Endodermal cell (in vitro differentiated cells): ENCODE measurements at regions not wholly inside any gene's neighbourhood (a gene's known extent, or its start where the extent isn't known, plus 50 kb on each side); places are given as distances from the start of the nearest gene placed in this dataset.
A peak's percentile ranks its signal among the peaks of the same experiment; 100 is the strongest.

Source experiments
- DNase-seq: peaks from one replicate; pipeline ENCODE4 v3.0.0-alpha.2; 2017
- H3K27ac ChIP-seq: 2 replicates; pipeline ENCODE4 v1.5.1; 2013; ENCODE audit warnings: mild to moderate bottlenecking, low read depth, low read length, moderate library complexity
- H3K27me3 ChIP-seq: 2 replicates; pipeline ENCODE4 v1.6.1; 2013; ENCODE audit warnings: mild to moderate bottlenecking, low read length, moderate library complexity; ENCODE audit not compliant: insufficient read depth, control insufficient read depth, poor library complexity, severe bottlenecking
- H3K36me3 ChIP-seq: 2 replicates; pipeline ENCODE4 v1.7.0; 2013; ENCODE audit warnings: mild to moderate bottlenecking, low read length, moderate library complexity; ENCODE audit not compliant: control insufficient read depth, insufficient read depth
- H3K4me1 ChIP-seq: one replicate; pipeline ENCODE4 v1.7.0; 2013; ENCODE audit warnings: low read length; ENCODE audit not compliant: control insufficient read depth, insufficient read depth
- H3K4me3 ChIP-seq: 2 replicates; pipeline ENCODE4 v1.5.1; 2013; ENCODE audit warnings: mild to moderate bottlenecking, low read length, moderate library complexity
- H3K9ac ChIP-seq: 2 replicates; pipeline ENCODE4 v1.6.1; 2013; ENCODE audit warnings: mild to moderate bottlenecking, low read length, moderate library complexity; ENCODE audit not compliant: poor library complexity, severe bottlenecking; ENCODE audit errors: extremely low read depth
- H3K9me3 ChIP-seq: 2 replicates; pipeline ENCODE4 v1.6.1; 2013; ENCODE audit warnings: mild to moderate bottlenecking, low read length, moderate library complexity; ENCODE audit not compliant: control insufficient read depth
- H3K27ac Mint-ChIP-seq: 2 replicates; pipeline ENCODE4 v1.8.0; 2020; ENCODE audit warnings: mixed read lengths
- H3K27me3 Mint-ChIP-seq: 2 replicates; pipeline ENCODE4 v1.8.0; 2021; ENCODE audit warnings: mild to moderate bottlenecking, mixed read lengths; ENCODE audit not compliant: insufficient read depth
- H3K36me3 Mint-ChIP-seq: 2 replicates; pipeline ENCODE4 v1.8.0; 2020; ENCODE audit warnings: low read depth, mixed read lengths
- H3K4me1 Mint-ChIP-seq: 2 replicates; pipeline ENCODE4 v1.8.0; 2020; ENCODE audit warnings: mixed read lengths
- H3K4me3 Mint-ChIP-seq: 2 replicates; pipeline ENCODE4 v1.8.0; 2020; ENCODE audit warnings: mild to moderate bottlenecking, moderate library complexity, mixed read lengths
- H3K9me3 Mint-ChIP-seq: 2 replicates; pipeline ENCODE4 v1.8.0; 2020; ENCODE audit warnings: mild to moderate bottlenecking, mixed read lengths
- WGBS, 2 experiments: methylation state at CpG; one replicate each; pipeline versions ENCODE4 v1.1.5 to v1.1.7; 2013; ENCODE audit warnings: missing lambda C conversion rate in 2 of 2, mixed read lengths in 1 of 2; ENCODE audit not compliant: insufficient coverage in 1 of 2, insufficient read length in 1 of 2; 5-methylcytosine and 5-hydroxymethylcytosine counted together
- TF ChIP-seq, protein P1 (sequence below): fragments of 200-600 bp; sonication (generic); conservative IDR thresholded peaks from 2 replicates; pipeline ENCODE4 v1.5.0; 2021; ENCODE audit warnings: antibody characterized with exemption, mild to moderate bottlenecking

DNA sequence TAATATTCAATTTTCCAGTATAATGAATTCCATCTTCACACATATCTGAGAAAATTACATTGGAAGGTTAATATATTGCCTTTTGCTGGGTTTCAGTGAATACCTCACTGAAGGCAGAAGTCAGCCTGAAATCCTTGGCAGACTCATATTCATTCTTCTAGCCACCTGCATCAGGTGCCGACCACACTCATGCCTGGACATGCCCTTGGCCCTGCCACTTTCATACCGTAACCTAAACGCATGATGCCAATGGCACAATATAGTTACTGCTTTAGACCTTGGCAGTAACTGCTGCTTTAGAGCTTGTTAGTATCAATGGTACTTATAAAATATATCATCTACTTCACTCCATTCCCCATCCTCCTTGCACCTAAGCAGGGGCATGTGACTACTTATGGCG, 817.6 kb upstream of the CDH8 start:
- Histone ChIP-seq H3K27ac (no peak overlapping the region), H3K4me1 (peaks cover 2% of the 10 kb centered on the region), H3K36me3 (no peaks in the 10 kb centered on the region), H3K9ac (no peak overlapping the region), H3K9me3 (no peaks in the 10 kb centered on the region), H3K4me3 (no peak overlapping the region), H3K27me3 (no peaks in the 10 kb centered on the region)
- H3K36me3 Mint-ChIP-seq: no peaks in the 10 kb centered on the region
- 96 to 97% methylated on average over 4 of the region's 4 CpGs for WGBS, 2 experiments
- H3K4me3 Mint-ChIP-seq: no peak overlapping the region
- no peak for DNase-seq
- no peaks in the 10 kb centered on the region for H3K9me3 Mint-ChIP-seq
- peaks cover 6% of the 10 kb centered on the region for H3K4me1 Mint-ChIP-seq
- TF ChIP-seq, protein P1, sequence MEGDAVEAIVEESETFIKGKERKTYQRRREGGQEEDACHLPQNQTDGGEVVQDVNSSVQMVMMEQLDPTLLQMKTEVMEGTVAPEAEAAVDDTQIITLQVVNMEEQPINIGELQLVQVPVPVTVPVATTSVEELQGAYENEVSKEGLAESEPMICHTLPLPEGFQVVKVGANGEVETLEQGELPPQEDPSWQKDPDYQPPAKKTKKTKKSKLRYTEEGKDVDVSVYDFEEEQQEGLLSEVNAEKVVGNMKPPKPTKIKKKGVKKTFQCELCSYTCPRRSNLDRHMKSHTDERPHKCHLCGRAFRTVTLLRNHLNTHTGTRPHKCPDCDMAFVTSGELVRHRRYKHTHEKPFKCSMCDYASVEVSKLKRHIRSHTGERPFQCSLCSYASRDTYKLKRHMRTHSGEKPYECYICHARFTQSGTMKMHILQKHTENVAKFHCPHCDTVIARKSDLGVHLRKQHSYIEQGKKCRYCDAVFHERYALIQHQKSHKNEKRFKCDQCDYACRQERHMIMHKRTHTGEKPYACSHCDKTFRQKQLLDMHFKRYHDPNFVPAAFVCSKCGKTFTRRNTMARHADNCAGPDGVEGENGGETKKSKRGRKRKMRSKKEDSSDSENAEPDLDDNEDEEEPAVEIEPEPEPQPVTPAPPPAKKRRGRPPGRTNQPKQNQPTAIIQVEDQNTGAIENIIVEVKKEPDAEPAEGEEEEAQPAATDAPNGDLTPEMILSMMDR: no peak
- H3K27ac Mint-ChIP-seq: no peak overlapping the region
- no peaks in the 10 kb centered on the region for H3K27me3 Mint-ChIP-seq

DNA sequence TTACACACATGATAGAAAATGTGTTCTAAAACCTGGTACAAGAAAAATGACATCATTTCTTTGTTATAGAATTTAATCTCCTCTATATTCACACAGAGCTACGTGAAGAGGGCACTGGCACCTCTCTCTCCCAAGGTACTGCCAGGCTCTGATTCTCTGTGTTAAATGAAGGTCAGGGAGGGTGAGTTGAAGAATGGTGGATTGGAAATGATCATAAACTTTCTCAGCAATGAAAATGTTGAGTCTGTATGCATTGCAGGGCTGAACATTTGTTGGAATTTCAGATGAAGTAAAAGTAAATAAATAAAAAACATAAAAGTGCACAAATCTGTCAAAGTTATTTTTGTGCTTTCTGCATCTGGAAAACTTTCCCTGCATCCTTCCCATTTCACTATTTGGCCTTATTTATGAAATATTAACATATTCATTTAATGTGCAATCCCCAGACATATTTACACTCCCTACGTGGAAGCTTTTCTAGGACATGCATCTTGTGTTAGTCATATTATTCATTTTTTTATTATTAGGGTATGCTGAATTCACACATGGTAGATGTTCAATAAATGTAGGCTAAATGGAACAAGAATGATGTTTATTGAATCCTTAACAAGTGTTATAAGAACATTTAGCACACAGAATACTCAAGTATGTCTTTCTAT, 810.3 kb upstream of the CDH8 start:
- Histone ChIP-seq H3K27ac (no peak overlapping the region), H3K36me3 (no peaks in the 10 kb centered on the region), H3K4me3 (no peak overlapping the region), H3K9ac (no peak overlapping the region), H3K4me1 (peaks cover 2% of the 10 kb centered on the region), H3K27me3 (no peaks in the 10 kb centered on the region), H3K9me3 (no peaks in the 10 kb centered on the region)
- no peak for DNase-seq
- TF ChIP-seq, protein P1: no peak
- Mint-ChIP-seq H3K9me3 (no peaks in the 10 kb centered on the region), H3K27ac (no peak overlapping the region), H3K4me3 (no peak overlapping the region), H3K36me3 (no peaks in the 10 kb centered on the region), H3K27me3 (no peaks in the 10 kb centered on the region), H3K4me1 (peaks cover 6% of the 10 kb centered on the region)
- WGBS, 2 experiments: 88% methylated on average over 1 of the region's 2 CpGs; no CpG with 5 or more reads in 1 of the 2 experiments

DNA sequence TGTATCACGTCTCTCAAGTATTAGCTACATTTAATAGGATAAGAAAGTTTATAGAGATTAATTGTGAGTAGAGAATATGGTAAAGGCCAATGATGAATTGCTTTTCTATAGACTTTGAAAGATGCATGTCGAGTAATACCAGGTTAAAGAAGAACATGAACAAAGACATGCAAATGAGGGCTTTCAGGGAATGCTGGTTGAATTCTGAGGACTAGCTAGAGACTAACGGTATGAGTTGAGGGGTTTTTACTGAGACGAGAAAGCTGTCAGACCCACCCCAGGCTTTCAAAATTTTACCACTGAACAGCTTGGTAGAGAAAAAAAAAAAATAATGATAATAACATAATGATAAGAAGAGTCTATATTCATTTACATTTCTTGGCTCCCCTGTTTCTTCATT, 796.0 kb upstream of the CDH8 start:
- H3K4me1 ChIP-seq: no peaks in the 10 kb centered on the region
- H3K27ac Mint-ChIP-seq: no peak overlapping the region
- WGBS, 2 experiments: 0 to 69% methylated on average over 1 to 3 of the region's 4 CpGs

More for the DNA sequence above, 796.0 kb upstream of the CDH8 start:
- Histone ChIP-seq H3K9ac (no peak overlapping the region), H3K27me3 (no peaks in the 10 kb centered on the region), H3K36me3 (no peaks in the 10 kb centered on the region), H3K4me3 (no peak overlapping the region), H3K9me3 (no peaks in the 10 kb centered on the region), H3K27ac (peak overlapping the region; percentile 93)
- DNase-seq: no peak
- no peaks in the 10 kb centered on the region for H3K36me3 Mint-ChIP-seq
- no peak overlapping the region for H3K4me3 Mint-ChIP-seq
- H3K4me1 Mint-ChIP-seq: no peaks in the 10 kb centered on the region
- no peaks in the 10 kb centered on the region for H3K9me3 Mint-ChIP-seq
- no peaks in the 10 kb centered on the region for H3K27me3 Mint-ChIP-seq
- TF ChIP-seq, protein P1: no peak
